Ovary (tissue), 3 donors: ENCODE measurements at regions not wholly inside any gene's neighbourhood (a gene's known extent, or its start where the extent isn't known, plus 50 kb on each side); places are given as distances from the start of the nearest gene placed in this dataset.

Experiments used
- POLR2A ChIP-seq: fragments of 450-650 bp; IDR thresholded peaks from one replicate; pipeline ENCODE4 v1.6.1; 2017; ENCODE audit warnings: antibody characterized with exemption, mild to moderate bottlenecking, moderate library complexity
- TF ChIP-seq, protein P1 (sequence below), 3 donors: fragments of 450-650 bp in 2 of 3; fragments of 200-600 bp in 1 of 3; IDR thresholded peaks; one replicate each; pipeline versions ENCODE4 v1.5.1 to v1.8.0; 2016 to 2022; ENCODE audit warnings: antibody characterized with exemption in 3 of 3, mild to moderate bottlenecking in 1 of 3
- donor health status: DM: no; HTN: no; CAD: no.

DNA sequence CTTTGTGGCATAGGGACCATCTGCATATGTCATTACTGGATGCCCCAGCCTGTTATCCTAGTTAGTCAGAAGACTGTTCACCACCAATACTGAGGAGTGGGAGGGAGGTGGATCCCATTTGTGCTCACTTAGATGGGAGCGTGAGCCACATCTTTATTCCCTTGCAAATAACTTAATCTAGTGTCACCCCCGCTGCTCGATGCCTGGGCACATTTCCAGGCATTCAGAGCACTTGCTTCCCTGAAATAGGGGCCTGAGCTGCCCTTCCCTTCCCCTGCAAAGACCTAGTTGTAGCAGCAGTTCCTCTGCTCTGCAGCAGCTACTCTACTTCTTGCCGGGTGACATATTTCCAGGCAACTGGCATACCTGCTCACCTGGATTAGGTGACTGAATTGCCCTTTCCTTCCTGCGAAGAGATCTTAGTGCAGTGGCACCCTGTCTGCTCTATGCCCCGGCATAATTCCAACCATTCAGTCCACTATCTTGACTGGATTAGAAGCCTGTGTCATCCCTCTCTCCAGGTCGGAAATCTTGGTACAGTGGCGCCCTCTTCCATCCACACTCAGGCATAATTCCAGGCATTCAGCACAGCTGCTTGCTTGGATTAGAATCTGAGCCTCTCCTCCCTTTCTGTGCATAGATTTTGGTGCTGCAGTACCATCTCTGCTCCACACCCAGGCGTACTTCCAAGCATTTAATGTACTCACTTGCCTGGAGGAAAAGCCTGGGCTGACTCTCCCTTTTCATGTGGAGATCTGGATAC lies 1389.1 kb upstream of the TMEFF2 start:
- TF ChIP-seq, protein P1, sequence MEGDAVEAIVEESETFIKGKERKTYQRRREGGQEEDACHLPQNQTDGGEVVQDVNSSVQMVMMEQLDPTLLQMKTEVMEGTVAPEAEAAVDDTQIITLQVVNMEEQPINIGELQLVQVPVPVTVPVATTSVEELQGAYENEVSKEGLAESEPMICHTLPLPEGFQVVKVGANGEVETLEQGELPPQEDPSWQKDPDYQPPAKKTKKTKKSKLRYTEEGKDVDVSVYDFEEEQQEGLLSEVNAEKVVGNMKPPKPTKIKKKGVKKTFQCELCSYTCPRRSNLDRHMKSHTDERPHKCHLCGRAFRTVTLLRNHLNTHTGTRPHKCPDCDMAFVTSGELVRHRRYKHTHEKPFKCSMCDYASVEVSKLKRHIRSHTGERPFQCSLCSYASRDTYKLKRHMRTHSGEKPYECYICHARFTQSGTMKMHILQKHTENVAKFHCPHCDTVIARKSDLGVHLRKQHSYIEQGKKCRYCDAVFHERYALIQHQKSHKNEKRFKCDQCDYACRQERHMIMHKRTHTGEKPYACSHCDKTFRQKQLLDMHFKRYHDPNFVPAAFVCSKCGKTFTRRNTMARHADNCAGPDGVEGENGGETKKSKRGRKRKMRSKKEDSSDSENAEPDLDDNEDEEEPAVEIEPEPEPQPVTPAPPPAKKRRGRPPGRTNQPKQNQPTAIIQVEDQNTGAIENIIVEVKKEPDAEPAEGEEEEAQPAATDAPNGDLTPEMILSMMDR (IDR thresholded peaks at IDR 0.05) = no peak
- TF ChIP-seq POLR2A = no peak
